ENCODE measurements at regions not wholly inside any gene's neighbourhood (a gene's known extent, or its start where the extent isn't known, plus 50 kb on each side); places are given as distances from the start of the nearest gene placed in this dataset.

DNA sequence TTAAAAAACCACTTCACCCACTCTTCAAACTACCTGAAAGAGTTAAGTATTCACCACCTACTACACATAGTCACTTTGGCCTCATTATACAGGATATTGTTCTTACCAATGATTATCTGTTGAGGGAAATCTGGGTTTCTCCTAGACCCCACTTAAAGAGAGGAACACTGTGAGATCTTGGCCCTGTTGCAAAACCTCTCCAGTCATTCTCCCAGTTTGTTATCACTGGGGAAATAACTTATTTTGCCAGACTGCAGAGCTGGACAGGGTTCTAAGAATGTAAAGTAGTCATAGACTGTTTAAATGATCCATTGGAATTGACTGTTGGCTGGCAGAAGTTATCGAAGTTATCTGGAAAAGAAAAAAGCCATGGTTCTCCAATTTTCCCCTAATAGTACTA lies 143.8 kb downstream of the HGF start:
- TF ChIP-seq POLR2A (IDR thresholded peaks at IDR 0.05), result no peak
- TF ChIP-seq, protein P1, sequence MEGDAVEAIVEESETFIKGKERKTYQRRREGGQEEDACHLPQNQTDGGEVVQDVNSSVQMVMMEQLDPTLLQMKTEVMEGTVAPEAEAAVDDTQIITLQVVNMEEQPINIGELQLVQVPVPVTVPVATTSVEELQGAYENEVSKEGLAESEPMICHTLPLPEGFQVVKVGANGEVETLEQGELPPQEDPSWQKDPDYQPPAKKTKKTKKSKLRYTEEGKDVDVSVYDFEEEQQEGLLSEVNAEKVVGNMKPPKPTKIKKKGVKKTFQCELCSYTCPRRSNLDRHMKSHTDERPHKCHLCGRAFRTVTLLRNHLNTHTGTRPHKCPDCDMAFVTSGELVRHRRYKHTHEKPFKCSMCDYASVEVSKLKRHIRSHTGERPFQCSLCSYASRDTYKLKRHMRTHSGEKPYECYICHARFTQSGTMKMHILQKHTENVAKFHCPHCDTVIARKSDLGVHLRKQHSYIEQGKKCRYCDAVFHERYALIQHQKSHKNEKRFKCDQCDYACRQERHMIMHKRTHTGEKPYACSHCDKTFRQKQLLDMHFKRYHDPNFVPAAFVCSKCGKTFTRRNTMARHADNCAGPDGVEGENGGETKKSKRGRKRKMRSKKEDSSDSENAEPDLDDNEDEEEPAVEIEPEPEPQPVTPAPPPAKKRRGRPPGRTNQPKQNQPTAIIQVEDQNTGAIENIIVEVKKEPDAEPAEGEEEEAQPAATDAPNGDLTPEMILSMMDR (IDR thresholded peaks at IDR 0.05), result no peak

Measured in suprapubic skin (tissue), 3 donors.